GM23338 (cell line): ENCODE measurements at regions not wholly inside any gene's neighbourhood (a gene's known extent, or its start where the extent isn't known, plus 50 kb on each side); places are given as distances from the start of the nearest gene placed in this dataset.

Experiments used
- ATAC-seq: fragments of 200-7000 bp; cut with Tn5 transposase; 3 replicates; pipeline ENCODE4 v1.9.1; 2020
- DNase-seq: peaks from one replicate; pipeline ENCODE4 v3.0.0-alpha.2; 2015; ENCODE audit warnings: low spot score
- H2AFZ ChIP-seq: fragments of 200-600 bp; sonication (generic); 2 replicates; pipeline ENCODE4 v1.8.0; 2016; ENCODE audit warnings: antibody characterized with exemption, mild to moderate bottlenecking, moderate library complexity
- H3F3A ChIP-seq: fragments of 200-600 bp; sonication (generic); replicated peaks from 2 replicates; pipeline ENCODE4 v1.8.0; 2017; ENCODE audit warnings: antibody characterized with exemption, mixed run types, low read depth
- H3K27ac ChIP-seq: fragments of 200-600 bp; sonication (generic); 2 replicates; pipeline ENCODE4 v1.6.1; 2016; ENCODE audit warnings: low read depth
- H3K27me3 ChIP-seq: fragments of 200-600 bp; sonication (generic); 2 replicates; pipeline ENCODE4 v1.8.0; 2016; ENCODE audit warnings: mild to moderate bottlenecking, mixed run types, moderate library complexity; ENCODE audit not compliant: insufficient read depth
- H3K36me3 ChIP-seq: fragments of 200-600 bp; sonication (generic); 2 replicates; pipeline ENCODE4 v1.8.0; 2016; ENCODE audit warnings: mild to moderate bottlenecking; ENCODE audit not compliant: insufficient read depth
- H3K4me1 ChIP-seq: fragments of 200-600 bp; sonication (generic); 2 replicates; pipeline ENCODE4 v1.8.0; 2016; ENCODE audit warnings: mild to moderate bottlenecking, moderate library complexity; ENCODE audit not compliant: insufficient read depth
- H3K4me2 ChIP-seq: fragments of 200-600 bp; sonication (generic); 2 replicates; pipeline ENCODE4 v1.7.1; 2017; ENCODE audit warnings: mixed run types
- H3K4me3 ChIP-seq: fragments of 200-600 bp; sonication (generic); 2 replicates; pipeline ENCODE4 v1.6.1; 2016; ENCODE audit warnings: mixed run types
- H3K79me2 ChIP-seq: fragments of 200-600 bp; sonication (generic); replicated peaks from 2 replicates; pipeline ENCODE4 v1.8.0; 2017; ENCODE audit warnings: mild to moderate bottlenecking; ENCODE audit not compliant: insufficient read depth
- H3K9me2 ChIP-seq: fragments of 200-600 bp; sonication (generic); 2 replicates; pipeline ENCODE4 v1.8.0; 2017; ENCODE audit not compliant: insufficient read depth
- H4K20me1 ChIP-seq: fragments of 200-600 bp; sonication (generic); replicated peaks from 2 replicates; pipeline ENCODE4 v1.8.0; 2017; ENCODE audit warnings: mild to moderate bottlenecking; ENCODE audit not compliant: insufficient read depth
- H3K27ac Mint-ChIP-seq: 2 replicates; pipeline ENCODE4 v1.8.0; 2020; ENCODE audit warnings: inconsistent platforms, mild to moderate bottlenecking, moderate library complexity, mixed read lengths
- H3K27me3 Mint-ChIP-seq: 3 replicates; pipeline ENCODE4 v1.8.0; 2022; ENCODE audit warnings: low read depth, mild to moderate bottlenecking, moderate library complexity, mixed read lengths, inconsistent platforms; ENCODE audit not compliant: insufficient read depth, poor library complexity
- H3K36me3 Mint-ChIP-seq: 3 replicates; pipeline ENCODE4 v1.8.0; 2021; ENCODE audit warnings: low read depth, mild to moderate bottlenecking, inconsistent platforms, moderate library complexity, mixed read lengths
- H3K4me1 Mint-ChIP-seq: 3 replicates; pipeline ENCODE4 v1.8.0; 2020; ENCODE audit warnings: mild to moderate bottlenecking, inconsistent platforms, mixed read lengths
- H3K4me3 Mint-ChIP-seq: 3 replicates; pipeline ENCODE4 v1.8.0; 2021; ENCODE audit warnings: moderate library complexity, mild to moderate bottlenecking, inconsistent platforms, mixed read lengths
- H3K9me3 Mint-ChIP-seq: 3 replicates; pipeline ENCODE4 v1.8.0; 2020; ENCODE audit warnings: moderate library complexity, mild to moderate bottlenecking, inconsistent platforms, mixed read lengths
- CREB1 ChIP-seq: fragments of 250-450 bp; sonication (Bioruptor Pico); IDR thresholded peaks from 2 replicates; pipeline ENCODE4 v1.5.0; 2020; ENCODE audit warnings: low read depth, mild to moderate bottlenecking, moderate library complexity
- CTCF ChIP-seq, 2 experiments: fragments of 200-600 bp in 1 of 2; sonication (generic) in 1 of 2; conservative IDR thresholded peaks; 2 replicates each; pipeline versions ENCODE4 v1.5.1 to v1.6.1; 2016 to 2017; ENCODE audit warnings: antibody characterized with exemption in 2 of 2, low read depth in 2 of 2, mild to moderate bottlenecking in 2 of 2, moderate library complexity in 1 of 2
- ETS1 ChIP-seq: IDR thresholded peaks from 2 replicates; pipeline ENCODE4 v1.6.1; 2016; ENCODE audit warnings: antibody characterized with exemption
- EZH2phosphoT487 ChIP-seq: fragments of 200-600 bp; sonication (generic); IDR thresholded peaks from one replicate; pipeline ENCODE4 v1.8.1; 2018; ENCODE audit warnings: antibody characterized with exemption; ENCODE audit not compliant: unreplicated experiment
- JUNB ChIP-seq: IDR thresholded peaks from one replicate; pipeline ENCODE4 v1.6.1; 2016; ENCODE audit warnings: antibody characterized with exemption; ENCODE audit not compliant: unreplicated experiment
- POLR2AphosphoS5 ChIP-seq: IDR thresholded peaks from 2 replicates; pipeline ENCODE4 v1.6.1; 2016; ENCODE audit warnings: antibody characterized with exemption, low read depth
- STAT1 ChIP-seq: IDR thresholded peaks from one replicate; pipeline ENCODE4 v1.6.1; 2016; ENCODE audit warnings: antibody characterized with exemption; ENCODE audit not compliant: unreplicated experiment
- ZNF114 ChIP-seq: fragments of 250-450 bp; sonication (Bioruptor Pico); IDR thresholded peaks from 2 replicates; pipeline ENCODE4 v1.5.0; 2020; ENCODE audit warnings: mild to moderate bottlenecking, moderate library complexity
- ZNF331 ChIP-seq: fragments of 250-450 bp; sonication (Bioruptor Pico); IDR thresholded peaks from 2 replicates; pipeline ENCODE4 v1.5.0; 2020; ENCODE audit warnings: low read depth, mild to moderate bottlenecking, moderate library complexity
- TF ChIP-seq, protein P1 (sequence below): IDR thresholded peaks from one replicate; pipeline ENCODE4 v1.6.1; 2018; ENCODE audit warnings: antibody characterized with exemption; ENCODE audit not compliant: unreplicated experiment

GRCh38 chr1:199811163-199811562 is 216.3 kb upstream of the NR5A2 start (continued):
- TF ChIP-seq EZH2phosphoT487, result no peak
- TF ChIP-seq STAT1, result no peak
- no peak for TF ChIP-seq CTCF (conservative IDR thresholded peaks at IDR 0.05; ENCODE audit: low read depth in 2 of 2)
- TF ChIP-seq CREB1 (CRISPR knock-in tag), result no peak

- H3F3A ChIP-seq, result no peaks in the 10 kb centered on the region
- ATAC-seq (no peak), DNase-seq (no peak)
- H3K27ac ChIP-seq, result no peak overlapping the region
- H3K9me2 ChIP-seq, result peaks cover 15% of the 10 kb centered on the region; the same call in 1 of the 2 replicates
- H3K4me2 ChIP-seq, result no peak overlapping the region
- H3K27me3 Mint-ChIP-seq, result no peaks in the 10 kb centered on the region
- H3K9me3 Mint-ChIP-seq, result no peaks in the 10 kb centered on the region; the same call in 2 of the 3 replicates
- peaks cover under 1% of the 10 kb centered on the region; the same call in 1 of the 2 replicates for H3K4me1 ChIP-seq
- H3K4me1 Mint-ChIP-seq, result peaks cover under 1% of the 10 kb centered on the region; the same call in 2 of the 3 replicates
- H3K79me2 ChIP-seq, result no peaks in the 10 kb centered on the region
- TF ChIP-seq ZNF114 (CRISPR knock-in tag) (no peak), ETS1 (no peak)
- TF ChIP-seq, protein P1, sequence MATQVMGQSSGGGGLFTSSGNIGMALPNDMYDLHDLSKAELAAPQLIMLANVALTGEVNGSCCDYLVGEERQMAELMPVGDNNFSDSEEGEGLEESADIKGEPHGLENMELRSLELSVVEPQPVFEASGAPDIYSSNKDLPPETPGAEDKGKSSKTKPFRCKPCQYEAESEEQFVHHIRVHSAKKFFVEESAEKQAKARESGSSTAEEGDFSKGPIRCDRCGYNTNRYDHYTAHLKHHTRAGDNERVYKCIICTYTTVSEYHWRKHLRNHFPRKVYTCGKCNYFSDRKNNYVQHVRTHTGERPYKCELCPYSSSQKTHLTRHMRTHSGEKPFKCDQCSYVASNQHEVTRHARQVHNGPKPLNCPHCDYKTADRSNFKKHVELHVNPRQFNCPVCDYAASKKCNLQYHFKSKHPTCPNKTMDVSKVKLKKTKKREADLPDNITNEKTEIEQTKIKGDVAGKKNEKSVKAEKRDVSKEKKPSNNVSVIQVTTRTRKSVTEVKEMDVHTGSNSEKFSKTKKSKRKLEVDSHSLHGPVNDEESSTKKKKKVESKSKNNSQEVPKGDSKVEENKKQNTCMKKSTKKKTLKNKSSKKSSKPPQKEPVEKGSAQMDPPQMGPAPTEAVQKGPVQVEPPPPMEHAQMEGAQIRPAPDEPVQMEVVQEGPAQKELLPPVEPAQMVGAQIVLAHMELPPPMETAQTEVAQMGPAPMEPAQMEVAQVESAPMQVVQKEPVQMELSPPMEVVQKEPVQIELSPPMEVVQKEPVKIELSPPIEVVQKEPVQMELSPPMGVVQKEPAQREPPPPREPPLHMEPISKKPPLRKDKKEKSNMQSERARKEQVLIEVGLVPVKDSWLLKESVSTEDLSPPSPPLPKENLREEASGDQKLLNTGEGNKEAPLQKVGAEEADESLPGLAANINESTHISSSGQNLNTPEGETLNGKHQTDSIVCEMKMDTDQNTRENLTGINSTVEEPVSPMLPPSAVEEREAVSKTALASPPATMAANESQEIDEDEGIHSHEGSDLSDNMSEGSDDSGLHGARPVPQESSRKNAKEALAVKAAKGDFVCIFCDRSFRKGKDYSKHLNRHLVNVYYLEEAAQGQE, result no peak
- no peak overlapping the region for H3K4me3 ChIP-seq
- H3K36me3 Mint-ChIP-seq, result no peaks in the 10 kb centered on the region
- no peak overlapping the region for H3K27ac Mint-ChIP-seq
- no peaks in the 10 kb centered on the region for H4K20me1 ChIP-seq
- H3K36me3 ChIP-seq, result no peaks in the 10 kb centered on the region
- no peak overlapping the region for H2AFZ ChIP-seq
- no peaks in the 10 kb centered on the region for H3K27me3 ChIP-seq
- no peak overlapping the region for H3K4me3 Mint-ChIP-seq
Measured at GRCh38 chr1:199813198-199813597, 214.3 kb upstream of the NR5A2 start.

DNA sequence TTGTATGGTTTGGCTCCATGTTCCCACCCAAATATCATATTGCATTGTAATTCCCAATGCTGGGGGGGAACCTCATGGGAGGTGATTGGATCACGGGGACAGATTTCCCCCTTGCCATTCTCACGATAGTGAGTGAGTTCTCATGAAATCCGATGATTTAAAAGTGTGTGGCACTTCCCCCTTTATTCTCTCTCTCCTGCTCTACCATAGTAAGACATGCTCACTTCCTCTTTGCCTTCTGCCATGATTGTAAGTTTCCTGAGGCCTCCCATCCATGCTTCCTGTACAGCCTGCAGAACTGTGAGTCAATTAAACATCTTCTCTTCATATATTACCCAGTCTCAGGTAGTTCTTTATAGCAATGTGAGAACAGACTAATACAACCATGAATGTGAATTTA is 211.6 kb upstream of the NR5A2 start:
- H3K4me1 ChIP-seq, result peaks cover 9% of the 10 kb centered on the region; the same call in 1 of the 2 replicates
- H3K4me3 ChIP-seq, result no peak overlapping the region
- no peaks in the 10 kb centered on the region for H4K20me1 ChIP-seq
- no peak overlapping the region for H3K4me2 ChIP-seq
- H3K27me3 ChIP-seq, result no peaks in the 10 kb centered on the region
- peaks cover 15% of the 10 kb centered on the region; the same call in 1 of the 2 replicates for H3K9me2 ChIP-seq
- DNase-seq (no peak), ATAC-seq (no peak)
- Mint-ChIP-seq H3K4me1 (peaks cover 7% of the 10 kb centered on the region; the same call in 2 of the 3 replicates), H3K36me3 (no peaks in the 10 kb centered on the region), H3K9me3 (no peaks in the 10 kb centered on the region; the same call in 2 of the 3 replicates), H3K4me3 (no peak overlapping the region), H3K27ac (no peak overlapping the region), H3K27me3 (no peaks in the 10 kb centered on the region)
- H3F3A ChIP-seq, result no peaks in the 10 kb centered on the region
- H2AFZ ChIP-seq, result no peak overlapping the region
- H3K36me3 ChIP-seq, result no peaks in the 10 kb centered on the region
- TF ChIP-seq EZH2phosphoT487 (no peak), POLR2AphosphoS5 (no peak), JUNB (no peak), CTCF (conservative IDR thresholded peaks at IDR 0.05; ENCODE audit: low read depth in 2 of 2) (no peak), ETS1 (no peak), ZNF331 (no peak)
- no peaks in the 10 kb centered on the region for H3K79me2 ChIP-seq
- H3K27ac ChIP-seq, result no peak overlapping the region
